ENCODE measurements at regions not wholly inside any gene's neighbourhood (a gene's known extent, or its start where the extent isn't known, plus 50 kb on each side); places are given as distances from the start of the nearest gene placed in this dataset.

GRCh38 chr4:36446275-36446674, 164.9 kb downstream of the DTHD1 start:
- DNase-seq (ENCODE audit: low read depth), result no peak
- TF ChIP-seq CTCF (conservative IDR thresholded peaks at IDR 0.05; ENCODE audit: low read depth, low read length), result no peak
- H3K4me3 ChIP-seq (ENCODE audit: low read depth, low read length), result no peak overlapping the region

DNA sequence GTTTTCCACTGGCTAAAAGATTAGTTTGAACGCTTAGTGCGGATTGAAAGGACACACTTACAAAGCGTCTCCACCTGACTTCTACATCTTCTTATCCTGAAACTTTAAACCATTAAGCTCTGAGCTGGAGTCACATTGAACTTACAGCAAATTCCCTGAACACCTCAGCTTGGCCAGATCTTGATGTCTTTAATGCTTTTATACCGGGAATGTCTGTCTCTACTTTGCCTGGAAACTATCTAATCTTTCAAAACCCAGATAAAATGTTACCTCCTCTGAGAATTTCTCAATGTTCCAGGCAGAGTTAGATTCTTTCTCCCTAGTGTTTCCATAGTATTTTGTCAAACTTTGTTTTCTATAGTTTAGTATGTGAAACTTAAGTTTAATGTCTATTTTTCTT, 179.9 kb downstream of the DTHD1 start:
- TF ChIP-seq CTCF (conservative IDR thresholded peaks at IDR 0.05; ENCODE audit: low read depth, low read length), result no peak
- DNase-seq (ENCODE audit: low read depth), result no peak
- H3K4me3 ChIP-seq (ENCODE audit: low read depth, low read length), result no peak overlapping the region

- H3K4me3 ChIP-seq (ENCODE audit: low read depth, low read length), result no peak overlapping the region
- DNase-seq (ENCODE audit: low read depth), result no peak
- no peak for TF ChIP-seq CTCF (conservative IDR thresholded peaks at IDR 0.05; ENCODE audit: low read depth, low read length)
These were observed 186.3 kb downstream of the DTHD1 start for GRCh38 chr4:36467670-36468069.

GRCh38 chr4:36471903-36472302, 190.5 kb downstream of the DTHD1 start:
- no peak overlapping the region for H3K4me3 ChIP-seq (ENCODE audit: low read depth, low read length)
- no peak for TF ChIP-seq CTCF (conservative IDR thresholded peaks at IDR 0.05; ENCODE audit: low read depth, low read length)
- DNase-seq (ENCODE audit: low read depth), result no peak

DNA sequence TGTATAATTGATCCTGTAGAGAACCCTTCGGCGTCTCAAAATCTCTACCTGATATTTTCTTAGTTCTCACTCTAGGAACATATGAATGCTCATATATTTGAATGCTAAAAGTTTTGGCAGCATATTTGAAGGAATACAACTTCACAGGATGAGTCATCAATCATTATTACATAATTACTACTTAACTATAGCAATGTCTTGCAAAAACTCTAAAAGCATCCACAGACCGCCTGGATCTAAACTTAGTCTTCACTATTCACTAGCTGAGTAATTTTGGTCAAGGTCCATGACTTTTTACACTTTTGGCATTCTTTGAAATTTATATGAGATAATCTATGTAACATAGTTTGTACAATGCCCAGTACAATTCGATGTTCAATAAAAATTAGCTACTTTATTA, 194.7 kb downstream of the DTHD1 start:
- no peak for DNase-seq (ENCODE audit: low read depth)
- no peak for TF ChIP-seq CTCF (conservative IDR thresholded peaks at IDR 0.05; ENCODE audit: low read depth, low read length)
- H3K4me3 ChIP-seq (ENCODE audit: low read depth, low read length), result no peak overlapping the region

- no peak overlapping the region for H3K4me3 ChIP-seq (ENCODE audit: low read depth, low read length)
- DNase-seq (ENCODE audit: low read depth), result no peak
- TF ChIP-seq CTCF (conservative IDR thresholded peaks at IDR 0.05; ENCODE audit: low read depth, low read length), result no peak
These were observed 196.4 kb downstream of the DTHD1 start for GRCh38 chr4:36477861-36478260.

GRCh38 chr4:36485885-36486284, 204.5 kb downstream of the DTHD1 start:
- no peak for DNase-seq (ENCODE audit: low read depth)
- TF ChIP-seq CTCF (conservative IDR thresholded peaks at IDR 0.05; ENCODE audit: low read depth, low read length), result no peak
- no peak overlapping the region for H3K4me3 ChIP-seq (ENCODE audit: low read depth, low read length)

All from epithelial cell of proximal tubule (primary cell).